Right lobe of liver (tissue), 4 donors: ENCODE measurements at regions not wholly inside any gene's neighbourhood (a gene's known extent, or its start where the extent isn't known, plus 50 kb on each side); places are given as distances from the start of the nearest gene placed in this dataset.

Source experiments
- CTCF ChIP-seq, 4 donors: fragments of 200-600 bp in 3 of 4; fragments of 450-650 bp in 1 of 4; IDR thresholded peaks; one replicate each; pipeline versions ENCODE4 v1.5.1 to v1.8.0; 2016 to 2022; ENCODE audit warnings: antibody characterized with exemption in 4 of 4, mild to moderate bottlenecking in 2 of 4
- POLR2A ChIP-seq: fragments of 450-650 bp; IDR thresholded peaks from one replicate; pipeline ENCODE4 v1.6.1; 2017; ENCODE audit warnings: antibody characterized with exemption, mild to moderate bottlenecking
- donor health status: DM: no; HTN: no; CAD: no.
- donor health status: DM: no; HTN: no; CAD: no.
- donor health status: DM: no; HTN: yes; CAD: no.

- no peak for TF ChIP-seq CTCF (IDR thresholded peaks at IDR 0.05)
- TF ChIP-seq POLR2A: no peak
Observed at GRCh38 chr11:105244160-105244825, 104.7 kb upstream of the CARD18 start.
